ENCODE measurements at regions not wholly inside any gene's neighbourhood (a gene's known extent, or its start where the extent isn't known, plus 50 kb on each side); places are given as distances from the start of the nearest gene placed in this dataset.

DNA sequence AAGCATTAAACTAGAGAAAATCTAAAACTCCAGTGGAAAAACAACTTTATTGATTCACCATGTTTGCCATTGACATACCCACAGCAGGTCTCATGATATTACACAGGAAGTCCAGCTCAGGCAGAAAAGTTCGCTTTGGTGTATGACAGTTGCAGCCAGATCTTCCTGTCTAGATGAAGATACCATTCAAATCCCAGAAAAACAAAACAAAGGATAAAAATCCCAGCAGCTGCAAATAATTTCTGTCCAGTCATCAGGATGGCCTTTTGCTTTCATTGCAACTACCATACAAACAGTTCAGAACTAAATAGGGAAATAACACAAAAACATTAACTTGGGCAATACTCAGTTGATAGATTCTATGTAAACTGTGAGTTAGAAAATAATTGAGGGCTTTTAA lies 136.0 kb upstream of the NREP start:
- no peak for DNase-seq (ENCODE audit: low read depth, low spot score)

GRCh38 chr5:111887706-111888105 lies 130.7 kb upstream of the NREP start:
- DNase-seq (ENCODE audit: low read depth, low spot score): no peak

DNA sequence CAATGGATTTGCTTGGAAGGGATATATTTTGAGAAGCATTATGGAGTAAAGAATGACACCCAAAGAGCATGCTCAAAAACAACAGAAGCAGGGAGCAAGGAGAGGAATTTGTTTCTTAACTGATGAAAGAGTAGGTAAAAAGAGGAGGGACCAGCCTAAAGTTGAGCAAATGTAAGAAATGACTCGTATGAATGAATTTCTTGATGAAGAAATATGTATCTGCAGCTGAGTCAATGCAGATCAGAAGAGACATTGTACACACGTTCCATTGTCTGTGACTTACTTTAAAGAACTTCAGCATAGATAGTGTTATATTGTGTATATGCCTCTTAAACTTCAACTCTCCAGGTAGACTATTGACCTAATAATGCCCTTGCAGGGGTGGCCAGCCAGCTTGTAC lies 112.7 kb upstream of the NREP start:
- no peak for DNase-seq (ENCODE audit: low read depth, low spot score)

GRCh38 chr5:111865356-111865755 lies 108.4 kb upstream of the NREP start:
- no peak for DNase-seq (ENCODE audit: low read depth, low spot score)

DNA sequence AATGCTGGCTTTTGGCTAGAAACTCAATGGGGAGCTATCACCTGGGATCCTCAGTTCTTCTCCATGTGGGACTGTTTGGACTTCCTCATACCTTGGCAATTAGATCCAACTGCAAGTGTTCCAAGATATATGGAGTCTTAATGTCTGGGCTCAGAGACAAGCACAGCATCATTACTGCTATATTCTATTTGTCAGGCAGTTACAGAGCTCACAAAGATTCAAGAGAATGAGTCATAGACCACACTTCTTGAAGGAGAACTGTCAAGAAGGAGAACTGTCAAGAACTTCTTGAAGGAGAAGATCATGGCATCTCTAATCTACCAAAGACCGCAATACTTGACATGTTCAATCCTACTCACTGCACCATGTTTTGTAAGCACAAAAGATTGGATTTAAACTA lies 106.8 kb upstream of the NREP start:
- DNase-seq (ENCODE audit: low read depth, low spot score): no peak

DNA sequence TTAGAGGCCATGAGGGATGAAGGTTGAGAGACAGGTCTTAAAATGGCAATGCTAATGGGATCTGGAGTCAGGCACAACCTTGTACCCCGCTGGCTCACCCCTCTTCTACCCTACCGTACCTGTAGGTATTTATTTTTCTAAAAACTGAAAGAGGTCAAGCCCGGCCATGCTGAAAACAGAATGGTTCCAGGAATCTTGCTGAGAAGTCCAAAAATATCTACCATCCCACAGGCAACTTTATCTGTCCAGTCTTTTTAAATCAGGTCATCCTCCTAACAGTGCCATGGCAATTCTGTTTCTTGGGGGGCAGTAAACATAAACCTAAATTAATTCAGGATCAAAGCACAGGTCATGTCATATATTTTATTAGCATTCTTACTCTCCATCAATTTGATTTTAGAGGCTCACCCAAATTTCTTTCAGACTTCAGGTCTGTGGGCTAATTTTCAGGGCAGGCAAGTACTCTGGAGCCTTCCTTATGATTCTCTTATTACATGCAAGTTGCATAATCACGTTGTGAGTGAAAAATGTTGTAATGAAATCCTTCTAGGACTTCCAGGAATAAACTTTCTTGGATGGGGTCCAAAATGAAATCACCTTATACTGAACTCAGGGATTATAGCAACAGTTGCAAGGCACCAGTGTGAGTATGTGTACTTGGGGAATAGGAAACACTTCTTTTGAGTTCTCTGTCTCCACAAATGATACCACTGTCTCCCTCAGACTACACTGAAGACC lies 102.7 kb upstream of the NREP start:
- no peak for DNase-seq (ENCODE audit: low read depth, low spot score)

GRCh38 chr5:111859031-111859430 lies 102.0 kb upstream of the NREP start:
- DNase-seq (ENCODE audit: low read depth, low spot score): no peak

GRCh38 chr5:111857623-111858022 lies 100.6 kb upstream of the NREP start:
- no peak for DNase-seq (ENCODE audit: low read depth, low spot score)

DNA sequence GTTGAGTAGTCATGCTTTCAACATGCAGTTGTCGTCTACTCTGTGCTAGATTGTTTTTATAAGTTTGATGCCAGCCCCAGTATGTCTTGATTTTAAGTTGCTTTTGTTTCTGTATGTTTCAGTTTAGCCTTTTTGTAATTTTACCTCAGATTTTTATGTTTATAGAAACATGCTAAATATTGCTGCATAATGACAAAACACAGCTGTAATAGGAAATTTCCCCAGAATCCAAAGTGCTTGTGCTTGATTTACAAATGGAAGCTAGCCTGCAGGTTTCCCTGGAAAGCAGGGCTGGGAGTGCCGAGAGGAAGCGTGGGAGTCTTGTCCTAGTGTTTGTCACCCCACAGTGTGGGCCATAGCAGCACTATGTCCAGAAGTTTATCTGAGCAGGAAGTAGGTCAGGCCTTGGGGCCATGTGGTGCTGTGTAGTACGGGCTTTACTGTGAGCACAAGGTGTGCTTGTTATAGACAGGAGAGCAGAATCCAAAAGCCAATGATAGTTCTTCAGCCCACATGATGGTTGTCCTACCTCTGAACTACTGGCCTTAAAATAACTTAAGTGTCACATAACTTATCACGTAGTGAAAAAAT lies 100.0 kb upstream of the NREP start:
- DNase-seq (ENCODE audit: low read depth, low spot score): no peak

- DNase-seq (ENCODE audit: low read depth, low spot score): no peak
These were observed 98.4 kb upstream of the NREP start for GRCh38 chr5:111855356-111855755.

DNA sequence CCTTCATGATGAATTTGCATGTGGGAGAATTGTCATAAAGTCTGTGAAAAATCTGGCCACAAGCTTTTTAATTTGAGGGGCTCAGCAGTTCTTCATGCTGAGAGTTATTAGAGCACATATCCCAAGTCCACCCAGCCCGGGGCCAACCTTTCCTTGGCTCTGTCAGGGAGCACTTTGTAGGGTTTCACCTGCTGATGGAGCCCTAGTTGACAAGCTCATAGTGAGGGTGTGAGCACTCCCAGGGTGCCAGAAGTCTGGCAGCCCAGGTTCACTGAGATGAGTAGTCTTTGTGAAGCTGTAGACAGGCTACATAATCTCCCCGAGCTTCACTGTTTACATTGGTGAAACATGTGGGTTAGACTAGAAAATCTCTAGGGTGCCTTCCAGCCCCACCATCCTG lies 97.2 kb upstream of the NREP start:
- no peak for DNase-seq (ENCODE audit: low read depth, low spot score)

DNA sequence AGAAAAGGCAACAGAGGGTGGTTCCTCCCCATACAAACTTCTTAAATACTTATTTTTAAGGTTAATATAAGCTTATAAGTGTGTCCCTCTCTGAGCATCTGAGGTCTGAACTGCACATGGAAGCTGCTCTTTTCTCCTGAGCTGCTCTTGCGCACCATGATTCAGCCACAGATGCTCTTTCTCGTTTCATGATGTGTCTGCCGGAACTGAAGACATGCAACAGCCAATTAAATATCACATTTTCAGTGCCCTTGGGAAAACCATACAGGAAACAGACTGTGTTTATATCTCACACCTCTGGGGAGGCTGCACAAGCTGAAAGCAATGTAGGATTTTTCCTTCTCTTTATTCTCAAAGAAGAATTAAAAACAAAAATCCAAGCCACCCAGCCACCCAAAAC lies 96.8 kb upstream of the NREP start:
- DNase-seq (ENCODE audit: low read depth, low spot score): no peak

- no peak for DNase-seq (ENCODE audit: low read depth, low spot score)
These were observed 94.9 kb upstream of the NREP start for GRCh38 chr5:111851631-111852548.

DNA sequence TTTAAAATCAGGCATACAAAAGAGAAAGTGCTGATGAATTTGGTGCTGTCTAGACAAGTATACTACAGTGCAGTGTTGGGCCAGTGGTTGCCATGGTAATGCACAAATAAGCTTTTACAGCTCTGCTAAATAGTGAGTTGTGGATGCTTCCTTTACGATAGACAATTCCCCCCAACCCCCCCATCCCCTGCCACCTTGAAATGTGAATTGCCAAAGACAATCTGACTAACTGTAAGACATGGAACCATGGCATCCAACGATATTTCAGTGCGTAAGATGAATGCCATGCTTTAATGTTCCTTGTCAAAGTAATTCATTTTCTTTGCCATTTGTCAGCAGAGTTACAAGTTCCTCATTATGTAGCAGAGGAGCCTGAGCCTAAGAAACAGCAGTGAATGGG lies 91.5 kb upstream of the NREP start:
- DNase-seq (ENCODE audit: low read depth, low spot score): no peak

DNA sequence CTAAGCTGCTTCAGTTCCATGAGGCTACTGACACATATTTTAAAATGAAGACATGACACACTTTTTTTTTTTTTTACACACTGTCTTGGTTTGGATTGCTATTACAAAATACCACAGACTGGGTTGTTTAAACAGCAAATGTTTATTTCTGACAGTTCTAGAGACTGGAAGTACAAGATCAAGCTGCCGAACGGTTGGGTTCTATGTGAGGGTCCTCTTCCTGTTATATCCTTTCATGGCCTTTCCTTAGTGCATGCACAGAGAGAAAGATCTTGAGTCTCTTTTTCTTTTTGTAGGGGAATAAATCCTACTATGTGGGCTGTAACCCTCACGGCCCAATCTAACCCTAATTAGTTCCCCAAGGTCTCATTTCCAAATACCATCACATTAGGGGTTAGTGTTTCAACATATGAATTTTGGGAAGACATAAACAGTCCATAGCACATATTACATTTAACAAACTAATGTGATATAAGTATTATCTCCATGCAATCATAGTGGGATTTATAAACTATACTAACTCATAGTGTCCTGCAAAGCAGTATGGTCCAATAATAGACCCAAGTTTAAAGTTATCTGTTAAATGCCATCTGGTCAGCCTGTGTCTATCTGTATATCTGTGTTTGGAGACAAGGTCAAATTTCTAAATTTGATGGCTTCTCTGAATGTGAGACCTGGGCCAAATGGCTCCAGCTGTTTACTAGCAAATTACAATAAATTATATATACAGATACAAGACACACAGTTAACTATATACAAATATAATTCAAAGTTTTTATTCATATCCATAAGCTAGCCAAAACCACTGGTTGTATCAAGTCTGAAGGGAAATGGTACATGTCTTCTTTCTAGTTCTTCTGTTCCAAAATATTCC lies 90.3 kb upstream of the NREP start:
- no peak for DNase-seq (ENCODE audit: low read depth, low spot score)

DNA sequence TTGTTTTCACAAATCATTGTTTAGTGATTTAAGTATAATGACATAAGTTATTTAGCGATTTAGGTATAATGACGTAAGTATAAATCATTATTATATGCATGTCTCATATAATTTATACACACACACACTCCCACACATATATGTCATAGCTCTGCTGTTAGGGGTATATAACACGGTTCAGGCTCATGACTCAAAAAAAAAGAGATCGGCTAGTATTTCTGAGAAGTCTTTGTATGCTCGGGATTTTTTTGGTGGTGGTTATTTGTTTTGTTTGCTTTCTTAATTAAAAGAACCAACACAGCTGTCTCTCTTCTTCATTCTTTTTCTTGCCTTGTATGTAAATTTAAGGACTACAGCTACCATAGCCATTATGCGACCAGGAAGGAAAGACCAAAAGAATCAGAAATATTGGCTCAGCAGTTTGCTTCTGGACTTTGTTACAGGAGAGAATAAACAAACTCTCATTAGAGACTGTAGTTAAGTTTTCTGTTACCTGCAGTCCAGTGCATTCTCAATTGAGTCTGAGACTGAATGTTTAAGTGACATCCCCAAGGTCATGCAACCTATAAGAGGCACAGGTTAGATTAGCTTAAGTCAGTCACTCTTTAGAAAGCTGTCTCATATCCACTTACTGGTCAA lies 83.2 kb upstream of the NREP start:
- no peak for DNase-seq (ENCODE audit: low read depth, low spot score)

DNA sequence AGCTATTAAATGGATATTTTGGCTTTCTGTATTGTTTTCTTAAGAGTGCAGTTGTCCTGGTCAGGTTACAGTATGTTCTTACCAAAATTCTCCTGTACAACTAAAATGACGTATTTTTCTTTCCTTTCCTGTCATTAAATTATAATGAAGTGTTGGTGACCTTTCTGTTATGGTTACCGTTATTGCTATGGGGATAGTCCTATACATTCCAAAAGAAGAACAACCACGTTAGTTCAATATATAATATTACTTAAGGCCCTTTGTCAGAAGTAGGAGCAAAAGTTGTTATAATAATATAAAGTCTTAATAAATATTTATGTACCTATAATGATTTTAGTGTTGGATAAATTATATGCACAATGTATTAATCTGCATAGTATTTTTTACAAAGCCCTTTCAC lies 82.4 kb upstream of the NREP start:
- DNase-seq (ENCODE audit: low read depth, low spot score): no peak

- no peak for DNase-seq (ENCODE audit: low read depth, low spot score)
These were observed 79.4 kb upstream of the NREP start for GRCh38 chr5:111836426-111836825.

DNA sequence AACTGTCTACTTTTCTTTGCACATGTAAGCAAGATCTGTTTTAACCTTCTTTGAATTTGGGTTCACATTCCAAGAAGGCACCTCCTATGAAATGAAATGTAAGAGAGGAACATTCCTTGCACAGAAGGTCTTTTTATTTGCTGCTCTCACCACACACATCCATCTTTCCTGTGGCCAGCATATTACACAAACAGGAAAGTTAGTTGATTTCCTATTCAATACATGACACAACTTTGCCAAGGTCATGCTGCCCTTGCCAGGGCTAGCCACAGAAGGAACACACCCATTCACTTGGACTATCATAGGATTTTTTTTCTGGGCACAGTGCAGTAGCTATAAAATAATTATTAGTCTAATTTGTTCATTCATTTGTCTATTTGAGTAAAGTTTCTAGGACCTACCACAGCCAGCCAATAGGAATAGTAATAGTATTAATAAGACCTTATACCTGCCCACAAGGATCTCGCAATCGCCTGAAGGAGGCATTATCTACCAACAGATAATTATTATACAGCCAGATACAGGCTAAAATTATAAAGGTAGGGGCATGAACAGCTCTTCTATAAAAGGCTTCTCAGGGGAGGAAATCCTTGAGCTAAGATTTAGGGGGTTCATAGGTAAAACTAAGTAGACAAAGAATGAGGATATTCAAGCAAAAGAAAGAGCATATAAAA lies 78.1 kb upstream of the NREP start:
- DNase-seq (ENCODE audit: low read depth, low spot score): no peak

DNA sequence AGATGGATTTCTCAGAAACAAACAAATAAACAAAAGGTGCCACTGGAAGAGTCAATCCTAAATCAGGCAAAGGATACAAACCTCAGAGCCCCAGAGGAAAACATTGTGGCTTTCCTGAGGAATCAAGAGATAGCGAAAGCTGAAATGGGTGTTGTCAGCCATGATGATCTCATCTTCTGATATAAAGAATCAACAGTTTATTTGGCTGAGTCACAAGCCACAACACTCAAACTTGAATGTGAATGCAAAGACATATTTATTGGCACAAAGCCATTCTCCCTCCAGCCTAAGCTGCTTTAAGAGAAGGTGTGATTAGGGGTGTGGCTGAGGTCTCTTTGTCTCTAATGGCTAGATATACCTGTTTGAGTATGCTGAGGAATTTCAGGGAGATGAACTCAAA lies 73.3 kb upstream of the NREP start:
- no peak for DNase-seq (ENCODE audit: low read depth, low spot score)

Measured in pulmonary artery endothelial cell (primary cell).